ENCODE measurements at regions not wholly inside any gene's neighbourhood (a gene's known extent, or its start where the extent isn't known, plus 50 kb on each side); places are given as distances from the start of the nearest gene placed in this dataset.

DNA sequence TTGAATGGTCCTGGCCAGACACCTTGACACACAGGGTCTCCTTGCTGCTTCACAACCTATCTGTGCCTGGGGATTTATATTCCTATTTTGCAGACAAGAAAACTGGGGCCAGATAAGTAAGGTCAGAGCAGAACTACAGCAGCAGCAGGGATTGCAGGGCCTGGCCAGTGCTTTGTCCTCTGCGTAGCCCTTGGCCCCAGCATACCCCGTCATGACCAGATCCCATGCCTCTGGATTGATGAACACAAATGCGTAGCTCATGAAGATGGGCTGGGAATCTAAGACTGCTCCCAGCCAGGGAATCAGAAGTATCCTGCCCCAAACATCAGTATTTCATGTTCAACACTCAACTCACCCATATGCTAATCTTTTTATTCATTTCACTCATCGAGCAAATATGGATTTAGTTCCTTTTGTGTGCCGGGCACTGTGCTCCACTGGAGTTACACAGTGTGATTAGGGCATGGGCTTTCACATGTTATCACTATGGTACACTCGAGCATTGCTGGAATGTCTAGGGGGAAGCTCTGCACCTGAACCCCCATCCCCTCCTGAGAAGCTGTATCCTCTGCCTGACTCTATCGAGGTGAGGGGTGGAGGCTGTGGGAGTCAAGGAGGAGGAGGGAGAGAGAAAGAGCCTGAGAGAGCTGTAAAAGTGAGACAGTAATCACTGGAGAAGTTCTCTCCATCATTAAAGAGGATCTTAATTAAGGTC, 143.3 kb downstream of the CYP26B1 start:
- no peak for DNase-seq (ENCODE audit: low read depth in 2 of 2)

DNA sequence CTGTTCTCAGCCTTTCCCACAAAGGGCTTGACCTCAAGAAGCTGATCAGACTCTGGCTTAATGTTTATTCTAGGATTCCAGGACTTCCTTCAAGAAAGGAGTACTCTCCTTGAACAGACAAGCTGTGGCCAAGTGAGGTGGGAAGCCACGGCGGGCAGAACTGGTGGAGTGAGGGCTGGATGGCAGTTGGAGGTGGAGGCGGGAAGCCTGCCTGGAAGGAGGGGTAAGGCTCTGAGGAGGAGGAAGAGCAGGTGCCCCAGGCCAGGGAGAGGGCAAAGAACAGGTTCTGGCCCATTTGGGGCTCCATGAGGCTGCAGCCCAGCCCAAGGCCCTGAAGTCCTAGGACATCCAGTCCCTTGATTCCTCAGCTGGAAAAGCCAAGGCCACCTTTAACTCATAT, 143.9 kb downstream of the CYP26B1 start:
- no peak for DNase-seq (ENCODE audit: low read depth in 2 of 2)

DNA sequence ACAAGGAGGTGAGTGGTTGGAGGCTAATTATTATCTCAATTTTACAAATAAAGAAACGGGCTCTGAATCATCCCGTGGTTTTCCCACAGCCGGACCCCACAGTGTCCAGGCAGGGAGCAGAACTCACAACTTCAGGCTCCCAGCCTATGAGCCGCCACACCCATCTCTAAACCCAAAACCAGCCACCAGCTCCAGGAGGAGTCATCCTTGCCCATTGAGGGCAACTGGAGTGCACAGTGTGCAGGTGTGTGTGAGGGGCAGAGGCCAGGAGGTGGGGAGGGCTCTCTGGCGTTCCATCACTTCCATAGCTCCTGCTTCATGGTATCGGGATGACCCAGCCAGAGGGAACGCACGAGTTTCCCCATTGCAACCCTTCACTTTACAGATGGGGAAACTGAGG, 144.5 kb downstream of the CYP26B1 start:
- DNase-seq (ENCODE audit: low read depth in 2 of 2): no peak

DNA sequence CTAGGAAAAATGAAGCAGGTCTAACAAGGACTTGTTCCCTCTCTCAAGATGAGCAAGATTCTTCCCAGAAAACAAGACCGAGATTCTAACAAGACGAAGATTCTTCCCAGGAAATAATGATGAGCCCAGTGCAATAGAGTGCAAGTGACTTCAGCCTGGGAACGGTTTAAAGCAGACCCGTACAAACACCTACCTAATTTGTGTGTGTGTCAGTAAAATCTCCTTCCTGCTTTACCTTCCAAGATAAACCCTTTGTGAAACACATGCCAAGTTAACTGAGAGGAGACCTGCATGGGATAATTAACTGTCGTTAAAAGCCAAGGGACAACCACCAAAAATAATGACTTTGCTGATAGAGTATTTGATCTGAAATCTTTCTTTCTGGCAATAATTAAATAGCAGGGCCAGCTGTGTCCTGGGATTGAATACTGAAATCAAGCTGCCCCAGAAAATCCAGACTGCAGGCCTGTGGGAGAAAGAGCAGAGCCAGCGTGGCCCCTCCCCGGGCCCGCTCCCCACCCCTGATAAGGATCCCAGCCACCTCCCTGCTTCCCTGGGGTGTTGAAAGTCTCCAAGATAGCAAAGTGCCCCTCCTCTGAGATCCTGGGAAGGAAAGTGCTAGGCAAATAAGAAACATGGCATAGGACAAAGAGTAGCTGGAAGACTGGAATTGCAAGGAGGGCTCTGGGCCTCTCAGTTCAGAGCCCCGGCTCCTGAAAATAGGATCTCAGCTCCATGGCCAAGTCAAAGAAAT, 145.5 kb downstream of the CYP26B1 start:
- DNase-seq (ENCODE audit: low read depth in 2 of 2): no peak

DNA sequence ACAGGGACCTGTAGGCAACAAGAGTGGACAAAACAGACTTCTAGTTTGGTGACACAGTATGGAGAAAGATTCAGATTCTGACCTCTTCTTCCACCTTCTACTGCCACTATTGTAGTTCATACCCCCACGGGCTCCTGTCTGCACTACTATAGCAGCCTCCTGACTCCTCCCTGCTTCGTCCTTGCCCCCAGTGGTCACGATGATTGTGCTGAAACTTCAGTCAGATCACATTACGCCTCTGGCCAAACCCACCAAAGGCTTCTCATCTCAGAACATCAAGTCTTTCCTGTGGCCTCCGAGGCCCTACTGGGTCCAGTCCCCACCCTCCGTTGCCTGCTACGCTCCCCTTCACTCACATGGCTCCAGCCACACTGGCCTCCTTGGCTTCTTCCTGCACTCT, 147.6 kb downstream of the CYP26B1 start:
- no peak for DNase-seq (ENCODE audit: low read depth in 2 of 2)

DNA sequence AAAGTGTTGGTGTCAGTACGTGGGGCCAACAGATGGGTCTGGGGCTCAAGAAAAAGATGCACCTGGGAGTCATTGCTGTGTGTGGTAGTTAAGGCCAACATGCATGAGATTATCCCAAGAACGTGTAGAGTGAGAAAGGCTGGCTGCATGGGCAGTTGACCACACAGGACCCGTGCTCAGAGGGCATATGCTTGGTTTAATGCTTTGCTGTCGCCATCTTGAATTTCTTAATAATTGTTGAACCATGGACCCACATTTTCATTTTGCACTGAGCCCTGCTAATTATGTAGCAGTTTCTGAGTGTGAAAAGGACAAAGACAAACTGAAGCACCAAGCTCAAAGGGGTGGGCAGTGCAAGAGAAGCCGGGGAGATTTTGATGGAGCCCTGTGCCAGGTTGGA, 148.1 kb downstream of the CYP26B1 start:
- no peak for DNase-seq (ENCODE audit: low read depth in 2 of 2)

DNA sequence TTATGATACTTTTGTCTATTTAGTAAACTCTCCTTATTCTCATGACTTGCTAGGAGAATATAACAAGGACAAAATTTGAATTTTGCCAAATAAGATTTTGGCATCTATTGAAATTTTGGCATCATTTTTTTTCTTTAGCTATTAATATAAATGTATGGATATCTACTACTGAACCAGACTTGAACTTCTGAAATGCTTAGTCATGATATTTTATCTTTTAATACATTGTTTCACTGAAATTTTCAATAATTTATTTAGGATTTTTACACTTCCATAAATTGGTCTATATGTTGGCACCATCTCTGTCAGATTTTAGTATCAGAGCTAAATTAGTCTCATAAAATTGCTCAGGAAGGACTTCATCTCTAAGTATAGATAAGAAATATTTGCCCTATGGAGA, 149.8 kb downstream of the CYP26B1 start:
- no peak for DNase-seq (ENCODE audit: low read depth in 2 of 2)

DNA sequence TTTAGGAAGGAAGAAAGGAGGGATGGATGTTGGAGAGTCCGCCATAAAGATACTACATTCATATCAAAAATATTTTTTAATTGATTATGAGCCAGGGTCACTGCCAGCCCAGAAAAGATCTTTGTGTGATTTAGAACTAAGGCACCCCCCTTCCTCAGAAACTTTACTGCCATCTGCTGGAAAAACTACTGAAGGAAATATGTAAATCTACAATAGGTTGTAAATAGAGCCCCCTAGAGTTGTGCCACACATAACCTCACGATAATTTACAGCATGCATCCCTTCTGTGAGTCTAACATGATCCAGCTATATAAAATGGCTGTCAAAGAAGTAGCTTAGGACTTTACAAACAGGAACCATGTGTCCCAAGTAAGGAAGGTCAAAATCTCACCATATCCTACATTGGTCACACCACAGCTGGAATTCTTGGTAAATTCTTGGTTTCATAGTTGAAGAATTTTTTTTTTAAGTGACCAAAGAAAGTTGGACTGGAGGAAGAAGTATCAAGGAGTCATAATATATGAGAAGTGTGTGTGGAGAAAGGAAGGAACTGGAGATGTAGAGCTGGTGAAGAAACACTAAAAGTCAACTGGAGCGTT, 152.5 kb downstream of the CYP26B1 start:
- no peak for DNase-seq (ENCODE audit: low read depth in 2 of 2)

DNA sequence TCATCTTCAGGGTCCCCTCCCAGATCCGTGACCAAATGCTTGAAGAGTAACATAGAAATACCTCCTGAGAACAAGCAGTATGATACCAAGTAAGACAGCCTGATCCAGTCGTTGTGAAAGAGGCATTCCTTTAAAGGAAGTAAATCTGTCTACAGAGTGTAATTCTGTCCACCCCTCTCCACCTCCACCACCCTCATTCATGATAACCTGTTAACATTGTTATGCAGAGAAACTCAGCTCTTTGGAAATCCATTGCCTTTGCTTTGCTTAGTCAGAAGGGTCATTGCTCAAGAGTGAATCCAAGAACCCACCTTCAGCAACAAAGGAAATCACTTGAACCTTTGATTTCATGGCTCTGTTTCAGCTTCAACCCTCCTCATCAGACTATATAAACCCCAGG, 155.6 kb downstream of the CYP26B1 start:
- DNase-seq (ENCODE audit: low read depth in 2 of 2): no peak

DNA sequence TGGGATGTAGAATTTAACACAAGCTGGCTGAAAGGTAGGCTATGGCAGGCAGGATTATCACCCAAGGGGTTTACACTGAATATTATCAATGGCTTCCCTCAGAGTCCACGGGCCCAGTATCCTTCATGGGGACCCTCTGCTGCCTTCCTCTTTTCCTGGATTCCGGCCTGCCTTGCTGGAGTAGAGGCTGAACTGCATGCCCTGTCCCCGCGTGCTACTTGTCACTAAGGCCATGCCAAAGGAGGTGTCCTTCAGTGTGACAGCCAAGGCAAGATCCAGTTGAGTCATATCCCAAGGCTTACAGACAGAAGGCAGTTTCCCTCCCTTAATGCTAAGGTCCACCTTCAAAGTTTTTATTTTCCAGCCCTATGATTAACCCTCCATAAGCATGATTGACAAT, 156.3 kb downstream of the CYP26B1 start:
- no peak for DNase-seq (ENCODE audit: low read depth in 2 of 2)

DNA sequence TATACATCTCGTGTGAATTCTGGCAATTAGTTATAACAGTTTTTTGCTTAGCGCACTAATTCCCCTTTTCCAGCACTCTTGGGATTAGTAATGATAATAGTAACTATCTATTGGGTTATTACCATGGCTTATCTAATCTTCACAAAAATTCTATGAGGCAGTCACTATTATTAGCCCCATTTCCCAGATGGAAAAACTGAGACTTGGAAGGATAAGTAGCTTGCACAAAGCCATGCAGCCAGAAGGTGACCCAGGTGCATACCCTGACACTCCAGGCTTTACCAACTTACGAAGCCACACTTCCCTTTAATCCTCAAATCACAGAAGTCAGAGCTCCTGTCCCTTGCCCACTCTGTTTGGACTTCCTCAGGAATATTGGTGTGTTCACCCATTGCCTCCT, 156.8 kb downstream of the CYP26B1 start:
- DNase-seq (ENCODE audit: low read depth in 2 of 2): no peak

DNA sequence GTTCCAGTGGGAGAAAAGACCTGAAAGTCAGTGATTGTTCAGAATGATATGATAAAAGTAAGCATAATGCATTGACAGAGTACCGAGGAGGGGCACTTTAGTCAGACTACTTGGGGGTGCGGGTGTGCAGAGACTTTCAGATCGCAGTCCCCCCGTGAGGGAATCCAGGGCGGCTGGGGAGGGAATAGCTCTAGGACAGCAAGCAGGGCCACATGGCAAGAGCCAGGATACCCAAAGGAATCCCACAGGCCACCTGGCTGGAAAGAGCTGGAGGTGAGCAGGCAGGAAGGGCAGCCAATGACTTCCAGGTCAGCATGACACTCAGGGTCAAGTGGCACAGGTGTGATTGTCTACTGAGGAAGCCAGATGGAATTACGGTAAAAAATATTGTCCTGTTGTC, 157.5 kb downstream of the CYP26B1 start:
- DNase-seq (ENCODE audit: low read depth in 2 of 2): no peak

DNA sequence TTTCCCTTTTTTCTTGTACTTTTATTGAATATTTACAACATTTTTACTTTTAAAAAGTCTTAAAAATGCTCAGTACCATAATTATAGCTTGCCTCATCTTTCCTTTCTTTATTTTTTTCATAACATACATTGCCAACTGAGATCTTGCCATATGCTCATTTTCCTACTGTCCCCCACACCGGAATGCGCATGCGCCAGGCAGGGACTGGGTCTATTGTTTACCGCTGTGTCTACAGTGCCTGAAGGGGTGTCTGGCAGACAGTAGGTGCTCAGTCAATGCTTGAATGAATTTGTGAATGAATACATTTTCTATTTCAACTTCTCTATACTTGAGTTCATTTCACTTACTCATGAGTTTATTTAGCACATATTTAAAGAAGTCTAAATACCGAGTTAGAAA, 158.0 kb downstream of the CYP26B1 start:
- no peak for DNase-seq (ENCODE audit: low read depth in 2 of 2)

DNA sequence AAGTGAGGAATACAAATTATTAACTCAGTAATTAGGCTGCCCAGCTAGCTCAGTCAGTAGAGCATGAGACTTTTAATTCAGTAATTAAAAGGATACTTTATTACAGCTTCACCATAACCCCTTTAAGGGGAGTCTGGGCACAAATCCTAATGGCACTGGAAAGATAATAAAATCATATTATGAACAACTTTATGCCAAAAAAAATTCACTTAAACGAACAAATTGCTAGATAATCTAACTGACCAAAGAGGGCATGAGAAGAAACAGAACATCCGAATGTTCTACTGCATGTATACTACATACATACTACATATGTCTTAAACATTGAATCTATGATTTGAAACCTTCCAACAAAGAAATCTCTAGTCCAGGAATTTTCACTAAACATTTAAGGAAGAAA, 159.5 kb downstream of the CYP26B1 start:
- DNase-seq (ENCODE audit: low read depth in 2 of 2): no peak

DNA sequence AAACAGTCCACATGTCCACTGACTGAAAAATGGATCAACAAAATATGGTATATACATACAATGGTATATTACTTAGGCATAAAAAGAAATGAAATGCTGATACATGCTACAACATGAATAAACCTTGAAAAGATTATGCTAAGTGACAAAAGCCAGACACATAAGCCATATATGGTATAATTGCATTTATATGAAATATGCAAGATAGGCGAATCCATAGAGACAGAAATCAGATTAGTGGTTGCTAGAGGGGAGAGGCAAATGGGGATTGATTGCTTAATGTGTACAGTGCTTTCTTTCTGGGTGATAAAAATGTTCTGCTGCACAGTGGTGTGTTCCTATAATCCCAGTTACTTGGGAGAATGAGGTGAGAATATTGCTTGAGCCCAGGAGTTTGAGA, 171.0 kb downstream of the CYP26B1 start:
- DNase-seq (ENCODE audit: low read depth in 2 of 2): no peak

DNA sequence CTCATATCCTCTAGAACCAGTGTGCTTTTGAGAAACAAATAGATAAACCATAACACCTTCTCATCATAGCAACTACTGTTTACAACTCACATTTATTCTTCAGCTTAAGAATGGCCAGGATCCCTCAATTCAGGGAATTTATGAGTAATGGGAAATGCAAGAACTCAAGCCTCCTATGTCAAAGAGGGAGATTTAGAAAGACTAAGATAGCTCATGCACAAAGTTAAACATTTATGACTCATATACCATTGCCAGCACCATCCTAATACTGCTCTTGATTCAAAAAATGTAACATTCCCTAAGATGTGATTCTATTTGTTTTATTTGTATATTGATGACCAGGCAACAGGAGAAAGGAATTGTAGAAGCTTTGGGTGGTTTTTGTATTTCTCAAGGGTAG, 172.8 kb downstream of the CYP26B1 start:
- DNase-seq (ENCODE audit: low read depth in 2 of 2): no peak

DNA sequence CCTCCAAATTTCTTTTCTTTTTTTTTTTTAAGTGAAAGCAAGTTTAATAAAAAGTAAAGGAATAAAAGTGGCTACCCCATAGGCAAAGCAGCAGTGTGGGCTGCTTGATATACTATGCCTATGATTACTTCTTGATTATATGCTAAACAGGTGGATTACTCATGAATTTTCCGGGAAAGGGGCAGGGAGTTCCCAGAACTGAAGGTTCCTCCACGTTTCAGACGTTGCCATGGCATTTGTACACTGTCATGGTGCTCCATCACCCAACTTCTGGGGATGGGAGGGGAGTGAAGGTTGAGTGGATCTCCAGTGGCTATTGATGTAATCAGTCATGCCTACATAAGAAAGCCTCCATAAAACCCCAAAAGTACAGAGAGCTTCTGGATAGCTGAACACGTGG, 176.2 kb downstream of the CYP26B1 start:
- no peak for DNase-seq (ENCODE audit: low read depth in 2 of 2)

DNA sequence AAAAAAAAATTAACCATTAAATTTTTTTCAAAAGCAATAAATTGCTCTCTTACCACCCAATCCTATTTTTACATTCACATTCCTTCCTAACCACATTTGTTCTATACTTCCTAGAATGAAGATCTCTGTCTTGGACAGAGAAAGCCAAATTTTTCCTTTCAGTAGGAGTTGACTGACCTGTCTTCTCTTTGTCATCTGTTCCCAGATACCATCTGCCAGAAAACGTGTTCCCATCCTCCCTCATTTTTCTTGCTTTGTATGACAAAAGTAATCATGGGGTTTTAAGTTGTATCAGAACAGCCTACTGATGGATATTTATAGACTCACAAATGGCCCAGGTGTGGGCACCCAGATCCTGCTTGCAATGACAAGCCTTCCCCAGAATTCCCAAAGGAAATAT, 182.1 kb downstream of the CYP26B1 start:
- no peak for DNase-seq (ENCODE audit: low read depth in 2 of 2)

DNA sequence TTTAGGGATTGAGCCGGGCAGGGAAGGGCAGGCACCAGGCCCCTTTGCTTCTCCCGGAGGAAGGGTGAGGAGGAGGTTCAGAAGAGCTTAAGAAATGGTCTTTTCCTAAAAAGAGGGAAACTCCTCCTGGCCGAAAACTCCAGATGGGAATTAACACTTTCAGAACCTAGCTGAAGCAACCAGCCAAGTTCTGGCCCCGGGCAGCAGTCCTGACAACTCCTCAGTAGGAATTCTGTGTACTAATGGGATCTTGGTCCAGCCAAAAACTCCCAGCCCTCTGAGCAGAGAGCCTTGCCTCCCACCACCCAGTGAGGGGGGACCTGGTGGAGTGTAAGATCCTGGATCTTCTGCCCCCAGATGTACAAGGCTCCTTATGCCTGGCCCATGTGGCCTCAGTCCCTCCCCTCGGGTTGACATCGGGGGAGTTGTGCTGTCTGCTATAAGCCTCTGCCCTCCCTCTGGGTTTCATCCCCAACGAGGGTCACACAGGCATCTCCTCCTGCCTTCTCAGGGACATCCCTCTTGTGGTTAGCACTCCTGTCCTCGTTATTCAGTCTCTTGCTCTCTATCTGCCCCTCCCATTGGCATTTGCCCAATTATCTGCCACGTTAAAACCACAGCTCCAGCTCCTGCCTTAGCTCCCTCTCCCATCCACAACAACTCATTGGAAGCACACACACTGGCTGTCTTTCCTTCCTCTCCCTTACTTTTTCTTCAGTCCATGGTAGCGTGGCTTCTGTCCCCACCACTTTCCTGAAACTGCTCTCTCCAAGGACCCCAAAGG, 184.6 kb downstream of the CYP26B1 start:
- DNase-seq (ENCODE audit: low read depth in 2 of 2): no peak

DNA sequence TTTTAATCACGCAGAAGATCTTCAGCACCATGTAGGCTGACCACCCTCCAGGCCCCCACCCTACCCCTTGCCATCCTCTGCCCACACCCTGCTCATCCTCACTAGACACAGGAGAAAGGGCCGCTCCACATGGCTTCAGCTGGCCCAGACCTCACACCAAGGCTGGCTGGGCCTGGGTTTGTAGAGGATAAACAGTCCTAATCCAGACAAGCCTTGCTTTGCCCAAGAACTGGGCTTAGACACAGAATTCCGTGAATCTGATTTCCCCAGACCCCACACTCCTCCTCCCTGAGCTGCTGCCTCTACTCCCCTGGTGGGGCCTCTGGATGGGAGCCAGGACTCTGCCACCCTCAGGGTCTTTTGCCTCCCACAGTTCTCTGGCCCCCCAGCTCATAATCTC, 185.3 kb downstream of the CYP26B1 start:
- no peak for DNase-seq (ENCODE audit: low read depth in 2 of 2)

DNA sequence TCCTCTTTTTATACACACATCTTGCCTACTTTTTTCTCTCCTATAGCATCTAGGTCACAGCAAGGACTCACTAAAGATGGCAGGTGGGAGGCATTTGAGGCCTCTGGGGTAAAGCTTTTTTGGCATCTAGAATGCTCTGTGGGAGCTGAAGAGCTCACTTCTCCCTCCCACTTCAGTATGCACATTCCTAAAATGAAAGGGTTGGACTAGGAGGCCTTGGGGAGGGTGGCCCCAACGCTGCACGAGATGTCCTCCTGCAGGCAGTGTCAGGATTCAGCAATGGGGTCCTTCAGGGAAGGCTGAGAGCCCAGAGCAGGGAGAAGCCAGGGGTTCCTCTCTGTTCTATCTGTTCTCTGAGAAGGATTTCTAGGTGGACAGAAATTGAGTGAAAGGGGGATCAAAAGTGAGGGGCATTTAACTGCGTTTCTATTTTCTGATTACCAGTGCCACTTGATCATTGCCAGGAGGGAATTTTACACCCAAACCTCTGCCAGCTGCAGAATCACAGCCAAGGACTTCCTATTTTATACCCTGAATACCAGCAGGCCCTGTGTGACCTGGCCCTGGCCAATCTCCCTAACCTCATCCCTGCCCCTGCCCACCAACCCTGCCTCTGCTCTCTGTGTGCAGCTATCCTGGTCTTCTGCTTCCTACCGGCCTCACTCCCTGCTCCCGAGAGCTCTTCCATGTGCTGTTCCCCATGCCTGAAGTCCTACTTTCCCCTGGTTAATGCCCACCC, 186.2 kb downstream of the CYP26B1 start:
- DNase-seq (ENCODE audit: low read depth in 2 of 2): no peak

DNA sequence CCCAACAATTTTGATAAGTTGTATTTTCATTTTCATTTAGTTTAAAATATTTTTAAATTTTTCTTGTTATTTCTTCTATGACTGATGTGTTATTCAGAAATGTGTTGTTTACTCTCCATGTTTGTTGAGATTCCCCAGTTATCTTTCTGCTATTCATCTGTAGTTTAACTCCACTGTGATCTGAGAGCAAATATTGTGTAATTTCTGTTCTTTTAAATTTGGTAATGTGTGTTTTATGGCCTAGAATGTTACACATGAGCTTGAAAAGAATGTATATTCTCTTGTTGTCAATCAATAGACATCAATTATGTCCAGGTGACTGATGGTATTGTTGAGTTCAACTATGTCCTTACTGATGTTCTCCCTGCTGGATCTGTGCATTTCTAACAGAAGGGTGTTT, 188.2 kb downstream of the CYP26B1 start:
- no peak for DNase-seq (ENCODE audit: low read depth in 2 of 2)

Measured in stimulated activated CD8-positive, alpha-beta memory T cell treated with anti-CD3 and anti-CD28 coated beads, Interleukin-7, amount 100 ng/mL, for 4 hours (primary cell).